Adipocyte (in vitro differentiated cells): ENCODE measurements at regions not wholly inside any gene's neighbourhood (a gene's known extent, or its start where the extent isn't known, plus 50 kb on each side); places are given as distances from the start of the nearest gene placed in this dataset.
"Not testable (repeated sequence)": the region's sequence is repeated elsewhere in the genome, so short reads cannot be mapped to it uniquely, and the experiment has no call there.

Experiments
- DNase-seq: peaks from one replicate; pipeline ENCODE4 v3.0.0-alpha.2; 2015; ENCODE audit warnings: low read depth
- H3K27me3 ChIP-seq: replicated peaks from 2 replicates; pipeline ENCODE4 v1.7.0; 2013; ENCODE audit warnings: mild to moderate bottlenecking, low read length, moderate library complexity; ENCODE audit not compliant: control insufficient read depth, insufficient read depth
- H3K36me3 ChIP-seq: 2 replicates; pipeline ENCODE4 v1.7.0; 2013; ENCODE audit warnings: low read length, mild to moderate bottlenecking, moderate library complexity; ENCODE audit not compliant: control insufficient read depth, insufficient read depth, severe bottlenecking
- H3K4me1 ChIP-seq: 2 replicates; pipeline ENCODE4 v1.7.0; 2013; ENCODE audit warnings: mild to moderate bottlenecking, low read length, moderate library complexity; ENCODE audit not compliant: control insufficient read depth, insufficient read depth
- H3K4me3 ChIP-seq: 2 replicates; pipeline ENCODE4 v1.7.0; 2013; ENCODE audit warnings: mild to moderate bottlenecking, low read length, moderate library complexity
- H3K9ac ChIP-seq: 2 replicates; pipeline ENCODE4 v1.7.0; 2013; ENCODE audit warnings: mild to moderate bottlenecking, low read length, moderate library complexity
- H3K9me3 ChIP-seq: 2 replicates; pipeline ENCODE4 v1.7.0; 2013; ENCODE audit warnings: mild to moderate bottlenecking, low read length, moderate library complexity; ENCODE audit not compliant: control insufficient read depth

DNA sequence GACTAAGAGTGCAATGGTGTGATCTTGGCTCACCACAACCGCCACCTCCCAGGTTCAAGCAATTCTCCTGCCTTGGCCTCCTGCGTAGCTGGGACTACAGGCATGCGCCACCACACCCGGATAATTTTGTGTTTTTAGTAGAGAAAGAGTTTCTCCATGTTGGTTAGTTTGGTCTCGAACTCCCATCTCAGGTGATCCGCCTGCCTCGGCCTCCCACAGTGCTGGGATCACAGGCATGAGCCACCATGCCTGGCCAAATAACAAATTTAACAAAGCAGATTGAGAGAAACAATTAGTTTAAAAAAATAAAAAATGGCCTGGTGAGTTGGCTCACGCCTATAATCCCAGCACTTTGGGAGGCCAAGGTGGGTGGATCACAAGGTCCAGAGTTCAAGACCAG is 139.6 kb upstream of the KCTD7 start:
- DNase-seq, result not testable (repeated sequence)

DNA sequence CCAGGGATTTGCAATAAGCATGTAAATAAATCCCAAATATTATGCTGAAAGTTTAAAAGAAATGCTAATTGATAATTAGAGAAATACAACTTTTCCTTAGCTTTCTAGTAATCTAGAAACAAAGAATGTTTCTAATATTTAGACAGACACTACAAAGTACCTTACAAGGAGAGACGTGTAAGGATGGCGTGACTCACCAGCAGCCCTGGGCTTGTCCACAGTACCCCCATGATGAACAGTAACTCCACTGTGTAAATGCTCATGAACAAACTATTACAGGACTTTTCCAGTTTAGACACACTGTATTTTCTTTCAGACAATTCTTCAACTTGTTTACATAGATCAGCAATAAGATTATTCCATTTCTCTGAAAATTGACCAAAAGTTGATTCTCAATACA is 138.9 kb upstream of the KCTD7 start:
- H3K9me3 ChIP-seq, DNase-seq: not testable (repeated sequence)

More for the DNA sequence above, 139.6 kb upstream of the KCTD7 start:
- H3K27me3 ChIP-seq, H3K4me1 ChIP-seq, H3K9ac ChIP-seq, H3K9me3 ChIP-seq, H3K4me3 ChIP-seq, H3K36me3 ChIP-seq: not testable (repeated sequence)

DNA sequence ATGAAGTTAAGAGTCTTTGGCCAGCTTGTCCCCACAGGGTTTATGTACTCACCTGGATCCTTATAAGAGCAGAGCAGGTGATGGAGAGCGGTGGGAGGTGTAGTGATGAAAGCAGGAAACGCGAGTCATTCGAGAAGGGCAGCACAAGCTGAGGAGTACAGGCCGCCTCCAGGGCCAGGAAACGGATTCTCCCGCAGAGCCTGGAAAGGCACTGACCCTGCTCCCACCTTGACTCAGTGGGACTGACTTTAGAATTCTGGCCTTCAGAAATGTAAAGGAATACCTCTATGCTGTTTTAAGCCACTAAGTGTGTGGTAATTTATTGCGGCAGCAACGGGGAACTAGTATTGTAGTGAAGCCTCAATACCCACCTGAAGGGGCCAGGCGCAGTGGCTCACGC is 137.7 kb upstream of the KCTD7 start:
- not testable (repeated sequence) for H3K9ac ChIP-seq, H3K4me1 ChIP-seq, H3K9me3 ChIP-seq, H3K27me3 ChIP-seq, H3K36me3 ChIP-seq, H3K4me3 ChIP-seq, DNase-seq

More for the DNA sequence above, 138.9 kb upstream of the KCTD7 start:
- not testable (repeated sequence) for H3K4me3 ChIP-seq, H3K9ac ChIP-seq, H3K27me3 ChIP-seq, H3K36me3 ChIP-seq, H3K4me1 ChIP-seq

DNA sequence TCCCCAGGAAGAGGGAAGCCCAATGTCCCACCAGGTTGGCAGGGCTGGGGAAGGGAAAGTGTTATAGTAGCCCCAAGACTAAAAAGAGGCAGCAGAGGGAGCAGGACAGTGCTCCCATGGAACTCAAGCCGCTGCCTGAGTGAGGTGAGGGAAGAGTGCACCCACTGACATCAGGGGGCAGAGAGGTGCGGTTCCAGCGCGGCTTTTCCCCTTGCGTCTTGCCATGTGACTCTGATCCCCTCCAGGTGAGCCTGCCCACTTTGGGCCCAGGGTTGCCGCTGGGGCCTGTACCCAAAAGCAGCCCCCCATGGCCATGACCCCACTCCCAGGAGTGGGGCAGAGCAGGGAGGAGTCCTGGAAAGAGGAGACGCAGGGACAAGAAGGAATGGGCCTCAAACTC is 136.3 kb upstream of the KCTD7 start:
- not testable (repeated sequence) for H3K36me3 ChIP-seq, H3K27me3 ChIP-seq, H3K4me1 ChIP-seq, DNase-seq, H3K9me3 ChIP-seq
- H3K4me3 ChIP-seq, result peak overlapping the region; percentile 93
- H3K9ac ChIP-seq, result peak overlapping the region; percentile 94

DNA sequence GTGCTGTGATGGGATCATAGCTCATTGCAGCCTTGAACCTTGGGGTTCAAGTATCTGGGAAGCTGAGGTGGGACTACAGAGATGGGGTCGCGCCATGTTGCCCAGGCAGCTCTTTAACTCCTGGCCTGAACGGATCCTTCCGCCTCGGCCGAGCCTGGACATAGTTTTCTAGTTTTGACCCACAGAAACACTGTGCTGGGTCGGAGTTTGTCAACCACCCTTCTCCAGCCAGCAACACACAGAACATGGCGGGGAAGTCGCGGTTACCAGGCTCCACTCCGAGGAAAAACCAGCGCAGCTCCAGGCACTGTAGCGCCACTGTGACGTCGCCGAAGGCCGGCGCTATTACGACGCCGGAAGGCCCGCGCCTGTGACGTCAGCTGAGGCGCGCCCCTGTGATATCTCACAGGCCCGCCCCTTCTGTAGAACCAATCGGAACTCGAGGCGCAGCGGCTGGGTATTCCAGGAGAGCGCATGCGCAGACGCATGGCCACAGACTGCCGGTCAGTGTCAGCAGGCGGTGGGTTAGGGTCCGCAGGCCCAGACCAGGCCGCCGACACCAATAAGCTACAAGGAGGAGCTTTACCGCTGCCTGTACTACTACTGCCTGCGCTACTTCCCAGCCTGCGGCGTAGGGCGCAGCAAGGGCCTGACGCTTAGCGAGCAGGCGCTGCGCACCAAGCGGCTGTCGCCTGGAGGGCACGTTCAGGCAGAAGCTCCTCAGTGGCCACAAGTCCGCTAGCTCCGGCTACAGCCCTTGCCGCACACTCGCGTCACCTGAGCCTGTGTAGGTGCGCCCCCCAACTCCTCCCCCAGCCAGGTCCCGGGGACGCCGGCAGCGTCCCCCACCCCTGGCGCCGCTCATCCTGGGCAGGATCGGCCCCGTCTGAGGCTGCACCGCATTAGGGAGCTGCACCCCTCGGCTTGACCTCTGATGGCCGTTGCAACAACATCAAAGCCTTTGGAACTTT is 135.2 kb upstream of the KCTD7 start:
- no peaks in the 10 kb centered on the region for H3K27me3 ChIP-seq
- peak overlapping the region; percentile 94 for H3K9ac ChIP-seq
- DNase-seq, result peak; percentile 99
- no peaks in the 10 kb centered on the region for H3K9me3 ChIP-seq
- no peaks in the 10 kb centered on the region for H3K36me3 ChIP-seq
- peaks cover 5% of the 10 kb centered on the region for H3K4me1 ChIP-seq
- peak overlapping the region; percentile 93 for H3K4me3 ChIP-seq

DNA sequence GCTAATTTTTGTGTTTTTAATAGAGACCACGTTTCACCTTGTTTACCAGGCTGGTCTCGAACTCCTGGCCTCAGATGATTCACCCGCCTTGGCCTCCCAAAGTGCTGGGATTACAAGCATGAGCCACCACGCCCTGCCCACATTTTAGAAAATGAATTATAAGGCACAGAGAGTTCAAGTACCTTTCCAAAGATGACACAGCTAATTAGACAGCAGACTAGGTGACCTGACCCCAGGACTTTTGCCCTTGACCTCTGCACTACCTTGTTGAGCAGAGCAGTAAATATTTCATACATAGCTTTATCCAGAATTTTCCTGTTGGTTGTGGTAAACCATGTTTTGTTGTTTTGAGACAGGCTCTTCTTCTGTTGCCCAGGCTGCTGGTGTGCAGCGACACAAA is 131.3 kb upstream of the KCTD7 start:
- H3K36me3 ChIP-seq, result no peaks in the 10 kb centered on the region
- no peak overlapping the region for H3K4me3 ChIP-seq
- no peaks in the 10 kb centered on the region for H3K27me3 ChIP-seq
- H3K4me1 ChIP-seq, result peaks cover 5% of the 10 kb centered on the region
- H3K9me3 ChIP-seq, result no peaks in the 10 kb centered on the region
- no peak overlapping the region for H3K9ac ChIP-seq
- no peak for DNase-seq

DNA sequence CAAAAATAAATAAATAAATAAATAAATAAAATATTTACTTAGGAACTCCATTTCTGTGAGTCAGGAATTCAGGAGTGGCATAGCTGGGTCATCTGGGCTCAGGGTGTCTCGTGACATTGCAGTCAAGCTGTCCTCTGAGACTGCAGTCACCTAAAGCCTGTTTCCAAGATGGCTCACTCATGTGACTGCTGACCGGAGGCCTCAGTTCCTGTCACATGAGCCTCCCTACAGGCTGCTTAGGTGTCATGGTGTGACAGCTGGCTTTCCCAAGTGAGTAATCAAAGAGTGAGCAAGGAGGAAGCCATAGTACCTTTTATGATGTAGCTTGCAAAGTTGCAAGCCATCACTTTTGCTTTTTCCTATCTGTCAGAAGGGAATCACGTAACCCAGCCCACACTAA is 128.6 kb upstream of the KCTD7 start:
- no peak overlapping the region for H3K4me3 ChIP-seq
- DNase-seq, result no peak
- H3K9me3 ChIP-seq, result no peaks in the 10 kb centered on the region
- H3K9ac ChIP-seq, result no peak overlapping the region
- H3K4me1 ChIP-seq, result no peaks in the 10 kb centered on the region
- H3K36me3 ChIP-seq, result no peaks in the 10 kb centered on the region
- no peaks in the 10 kb centered on the region for H3K27me3 ChIP-seq

DNA sequence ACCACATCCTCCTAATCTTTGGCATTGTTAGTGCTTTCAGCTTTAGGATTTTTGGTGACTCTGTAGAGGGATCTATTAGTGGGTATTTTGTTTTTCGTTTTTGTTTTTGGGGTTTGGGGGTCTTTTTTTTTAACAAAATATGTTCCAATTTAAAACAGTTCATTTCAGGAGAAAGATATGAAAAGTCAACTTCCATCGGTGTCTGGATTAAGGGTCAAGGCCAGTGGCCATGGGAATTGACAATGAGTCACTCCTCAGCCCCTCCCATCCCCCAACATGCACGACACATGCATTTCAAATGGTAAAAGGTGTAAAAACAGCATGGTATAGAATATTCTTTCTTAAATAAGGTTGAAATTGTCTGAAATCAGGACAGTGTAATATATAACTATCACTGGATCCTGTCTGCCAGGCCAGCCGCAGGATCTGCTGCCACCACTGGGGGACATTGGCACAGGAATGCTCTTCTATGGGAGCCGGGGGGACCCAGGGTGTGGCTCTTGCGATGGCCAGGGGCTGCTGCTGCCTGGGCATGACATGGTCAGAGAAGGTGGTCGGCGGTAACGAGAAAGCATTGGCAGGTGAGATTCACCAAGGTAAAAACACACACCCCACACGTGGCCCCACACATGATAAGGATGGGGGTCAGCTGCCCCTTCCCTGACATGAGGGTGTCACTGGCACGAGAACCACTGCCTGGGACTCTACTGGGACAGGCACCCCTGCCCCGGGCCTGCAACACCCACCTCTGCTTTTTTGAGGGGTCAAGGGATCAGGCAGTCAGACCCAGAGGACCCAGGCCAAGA is 126.2 kb upstream of the KCTD7 start:
- DNase-seq, result no peak
- no peak overlapping the region for H3K9ac ChIP-seq
- peaks cover 9% of the 10 kb centered on the region for H3K4me1 ChIP-seq
- H3K9me3 ChIP-seq, result no peaks in the 10 kb centered on the region
- H3K36me3 ChIP-seq, result no peaks in the 10 kb centered on the region
- H3K4me3 ChIP-seq, result no peak overlapping the region
- no peaks in the 10 kb centered on the region for H3K27me3 ChIP-seq

DNA sequence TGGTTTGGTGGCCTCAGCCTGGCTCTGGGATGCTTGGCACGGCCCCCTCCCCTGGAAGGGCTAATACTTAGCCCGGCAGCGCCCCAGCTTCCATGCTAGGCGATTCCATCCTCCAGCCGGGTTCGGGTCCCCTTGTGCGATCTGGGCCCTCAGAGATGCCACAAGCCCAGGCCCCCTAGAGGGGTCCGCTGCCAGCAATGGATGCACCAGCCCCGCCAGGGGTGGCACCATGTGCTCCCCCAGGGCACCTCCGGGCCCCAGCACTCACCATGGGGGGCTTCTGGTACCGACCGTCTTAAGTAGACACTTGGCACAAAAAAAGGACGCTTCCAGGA is 125.7 kb upstream of the KCTD7 start:
- H3K4me3 ChIP-seq, result no peak overlapping the region
- H3K4me1 ChIP-seq, result peaks cover 9% of the 10 kb centered on the region
- no peak for DNase-seq
- H3K9me3 ChIP-seq, result no peaks in the 10 kb centered on the region
- H3K36me3 ChIP-seq, result no peaks in the 10 kb centered on the region
- H3K9ac ChIP-seq, result no peak overlapping the region
- no peaks in the 10 kb centered on the region for H3K27me3 ChIP-seq

DNA sequence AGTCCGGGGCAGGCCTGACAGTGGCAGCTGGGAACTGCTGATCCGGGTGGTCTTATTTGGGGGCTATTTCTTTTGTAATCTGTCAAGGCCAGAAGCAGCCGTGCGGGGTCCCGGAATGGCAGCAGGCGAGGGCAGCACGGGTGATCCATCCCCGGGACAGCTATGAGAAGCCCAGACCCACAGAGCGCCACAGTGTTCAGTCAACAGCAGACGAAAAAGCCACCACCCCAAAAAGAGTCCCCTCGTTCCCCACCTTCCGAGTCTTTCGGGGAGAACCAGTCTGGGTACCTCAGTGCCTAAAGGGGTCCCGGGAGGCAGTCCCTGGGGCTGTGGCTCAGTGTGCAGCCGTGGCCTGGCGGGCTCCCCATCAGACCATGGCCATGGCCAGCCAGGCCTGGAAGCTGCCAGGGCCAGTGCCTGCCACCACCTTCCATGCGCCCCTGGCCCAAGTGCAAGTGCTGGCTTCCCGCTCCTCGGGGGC is 125.1 kb upstream of the KCTD7 start:
- no peak for DNase-seq
- H3K9me3 ChIP-seq, result no peaks in the 10 kb centered on the region
- no peaks in the 10 kb centered on the region for H3K36me3 ChIP-seq
- no peaks in the 10 kb centered on the region for H3K27me3 ChIP-seq
- no peak overlapping the region for H3K9ac ChIP-seq
- H3K4me3 ChIP-seq, result no peak overlapping the region
- H3K4me1 ChIP-seq, result peaks cover 9% of the 10 kb centered on the region

DNA sequence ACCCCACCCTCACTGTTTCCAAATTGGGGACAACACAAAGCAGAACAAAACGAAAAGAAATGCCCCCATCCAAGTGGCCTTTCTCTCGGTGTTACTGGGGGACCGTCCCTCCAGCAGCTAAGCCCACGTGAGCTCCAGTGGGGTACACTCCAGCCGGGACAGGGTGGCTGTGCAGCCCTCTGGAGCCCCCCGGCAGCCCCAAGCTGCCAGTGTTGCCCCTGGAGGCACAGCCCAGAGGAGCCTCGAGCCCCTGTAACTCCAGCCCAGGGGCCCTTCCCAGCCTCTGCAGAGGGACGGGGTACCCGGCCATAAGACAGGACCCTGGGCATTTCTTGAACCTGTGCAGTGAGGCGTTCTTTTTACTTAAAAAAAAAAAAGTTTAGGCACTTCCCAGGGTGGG is 124.5 kb upstream of the KCTD7 start:
- H3K27me3 ChIP-seq, result no peaks in the 10 kb centered on the region
- no peak overlapping the region for H3K9ac ChIP-seq
- peaks cover 9% of the 10 kb centered on the region for H3K4me1 ChIP-seq
- H3K36me3 ChIP-seq, result no peaks in the 10 kb centered on the region
- H3K4me3 ChIP-seq, result no peak overlapping the region
- H3K9me3 ChIP-seq, result no peaks in the 10 kb centered on the region
- no peak for DNase-seq
